ENCODE measurements at regions not wholly inside any gene's neighbourhood (a gene's known extent, or its start where the extent isn't known, plus 50 kb on each side); places are given as distances from the start of the nearest gene placed in this dataset.
"Not testable (repeated sequence)": the region's sequence is repeated elsewhere in the genome, so short reads cannot be mapped to it uniquely, and the experiment has no call there.

DNA sequence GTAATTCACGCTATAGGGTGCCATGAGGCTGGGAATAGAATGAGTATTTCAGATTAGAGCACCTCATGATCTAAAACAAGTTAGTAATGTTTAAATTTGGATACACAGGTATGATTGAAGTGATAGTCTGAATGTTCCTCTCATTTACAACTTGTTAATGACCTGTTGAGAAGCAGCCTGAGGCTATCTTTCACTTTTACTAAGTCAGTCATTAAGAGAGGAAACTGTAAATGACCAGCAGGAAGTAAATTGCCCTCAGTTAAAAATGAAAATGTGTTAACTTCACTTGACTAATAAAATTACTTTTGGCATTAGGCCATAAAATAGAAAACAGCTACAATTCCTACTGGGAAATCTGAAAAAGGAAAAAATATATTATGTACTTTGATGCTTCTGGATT lies 1042.0 kb downstream of the DNAJB9 start:
- TF ChIP-seq, protein P1, sequence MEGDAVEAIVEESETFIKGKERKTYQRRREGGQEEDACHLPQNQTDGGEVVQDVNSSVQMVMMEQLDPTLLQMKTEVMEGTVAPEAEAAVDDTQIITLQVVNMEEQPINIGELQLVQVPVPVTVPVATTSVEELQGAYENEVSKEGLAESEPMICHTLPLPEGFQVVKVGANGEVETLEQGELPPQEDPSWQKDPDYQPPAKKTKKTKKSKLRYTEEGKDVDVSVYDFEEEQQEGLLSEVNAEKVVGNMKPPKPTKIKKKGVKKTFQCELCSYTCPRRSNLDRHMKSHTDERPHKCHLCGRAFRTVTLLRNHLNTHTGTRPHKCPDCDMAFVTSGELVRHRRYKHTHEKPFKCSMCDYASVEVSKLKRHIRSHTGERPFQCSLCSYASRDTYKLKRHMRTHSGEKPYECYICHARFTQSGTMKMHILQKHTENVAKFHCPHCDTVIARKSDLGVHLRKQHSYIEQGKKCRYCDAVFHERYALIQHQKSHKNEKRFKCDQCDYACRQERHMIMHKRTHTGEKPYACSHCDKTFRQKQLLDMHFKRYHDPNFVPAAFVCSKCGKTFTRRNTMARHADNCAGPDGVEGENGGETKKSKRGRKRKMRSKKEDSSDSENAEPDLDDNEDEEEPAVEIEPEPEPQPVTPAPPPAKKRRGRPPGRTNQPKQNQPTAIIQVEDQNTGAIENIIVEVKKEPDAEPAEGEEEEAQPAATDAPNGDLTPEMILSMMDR (IDR thresholded peaks at IDR 0.05; ENCODE audit: insufficient read depth, low read length, poor library complexity, severe bottlenecking), result no peak
- no peaks in the 10 kb centered on the region for H3K36me3 ChIP-seq (ENCODE audit: control insufficient read depth, insufficient read depth, low read length)
- H3K27me3 ChIP-seq (ENCODE audit: control insufficient read depth, insufficient read depth, low read length), result no peaks in the 10 kb centered on the region
- DNase-seq (ENCODE audit: low read depth), result no peak
- no peak overlapping the region for H3K4me3 ChIP-seq (ENCODE audit: low read depth, low read length)

DNA sequence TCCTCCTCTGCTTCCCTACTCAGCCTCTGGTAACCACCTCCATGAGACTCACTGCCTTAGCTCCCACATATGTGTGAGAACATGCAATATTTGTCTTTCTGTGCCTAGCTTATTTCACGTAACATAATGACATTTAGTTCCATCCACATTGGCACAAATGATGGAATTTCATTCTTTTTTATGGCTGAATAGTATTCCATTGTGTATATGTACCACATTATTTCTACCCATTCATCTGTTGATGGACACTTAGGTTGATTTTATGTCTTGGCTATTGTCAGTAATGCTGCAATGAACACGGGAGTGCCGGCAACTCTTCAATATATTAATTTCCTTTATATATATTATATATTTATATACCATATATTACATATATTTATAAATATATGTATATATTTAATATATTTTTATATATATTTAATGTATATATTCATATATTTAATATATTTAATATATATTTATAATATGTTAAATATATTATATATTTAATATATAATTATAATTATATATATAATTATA lies 1046.9 kb downstream of the DNAJB9 start:
- no peak for DNase-seq (ENCODE audit: low read depth)
- H3K4me3 ChIP-seq (ENCODE audit: low read depth, low read length), result no peak overlapping the region
- H3K36me3 ChIP-seq (ENCODE audit: control insufficient read depth, insufficient read depth, low read length), result no peaks in the 10 kb centered on the region
- H3K27me3 ChIP-seq (ENCODE audit: control insufficient read depth, insufficient read depth, low read length), result no peaks in the 10 kb centered on the region
- TF ChIP-seq, protein P1 (IDR thresholded peaks at IDR 0.05; ENCODE audit: insufficient read depth, low read length, poor library complexity, severe bottlenecking), result no peak

DNA sequence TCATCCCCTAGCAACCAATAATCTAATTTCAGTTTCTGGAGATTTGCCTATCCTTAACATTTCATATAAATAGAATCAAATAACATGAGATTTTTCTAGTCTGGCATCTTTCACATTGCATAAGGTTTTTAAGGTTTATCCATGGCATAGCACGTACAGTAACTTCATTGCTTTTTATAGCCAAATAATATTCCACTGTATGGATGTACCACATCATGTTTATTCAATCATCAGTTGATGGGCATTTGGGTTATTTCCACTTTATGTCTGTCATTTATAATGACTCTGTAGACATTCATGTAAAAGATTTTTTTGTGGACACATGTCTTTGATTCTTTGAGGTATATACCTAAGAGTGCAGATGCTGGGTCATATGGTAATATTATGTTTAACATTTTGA lies 1052.6 kb downstream of the DNAJB9 start:
- H3K36me3 ChIP-seq (ENCODE audit: control insufficient read depth, insufficient read depth, low read length), result no peaks in the 10 kb centered on the region
- TF ChIP-seq, protein P1 (IDR thresholded peaks at IDR 0.05; ENCODE audit: insufficient read depth, low read length, poor library complexity, severe bottlenecking), result no peak
- no peaks in the 10 kb centered on the region for H3K27me3 ChIP-seq (ENCODE audit: control insufficient read depth, insufficient read depth, low read length)
- no peak for DNase-seq (ENCODE audit: low read depth)
- H3K4me3 ChIP-seq (ENCODE audit: low read depth, low read length), result no peak overlapping the region

DNA sequence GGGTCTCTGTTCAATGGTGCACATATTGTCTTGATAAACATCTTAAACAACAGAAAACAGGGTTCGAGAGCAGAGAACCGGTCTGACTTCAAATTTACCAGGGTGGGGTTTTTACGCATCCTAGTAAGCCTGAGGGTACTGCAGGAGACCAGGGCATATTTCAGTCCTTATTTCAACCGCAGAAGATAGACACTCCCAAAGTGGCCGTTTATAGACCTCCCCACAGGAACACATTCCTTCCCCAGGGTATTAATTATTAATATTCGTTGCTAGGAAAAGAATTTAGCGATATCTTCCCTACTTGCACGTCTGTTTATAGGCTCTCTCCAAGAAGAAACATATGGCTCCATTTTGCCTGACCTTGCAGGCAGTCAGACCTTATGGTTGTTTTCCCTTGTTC lies 1063.2 kb downstream of the DNAJB9 start:
- not testable (repeated sequence) for H3K27me3 ChIP-seq (ENCODE audit: control insufficient read depth, insufficient read depth, low read length); H3K36me3 ChIP-seq (ENCODE audit: control insufficient read depth, insufficient read depth, low read length); H3K4me3 ChIP-seq (ENCODE audit: low read depth, low read length); DNase-seq (ENCODE audit: low read depth)

DNA sequence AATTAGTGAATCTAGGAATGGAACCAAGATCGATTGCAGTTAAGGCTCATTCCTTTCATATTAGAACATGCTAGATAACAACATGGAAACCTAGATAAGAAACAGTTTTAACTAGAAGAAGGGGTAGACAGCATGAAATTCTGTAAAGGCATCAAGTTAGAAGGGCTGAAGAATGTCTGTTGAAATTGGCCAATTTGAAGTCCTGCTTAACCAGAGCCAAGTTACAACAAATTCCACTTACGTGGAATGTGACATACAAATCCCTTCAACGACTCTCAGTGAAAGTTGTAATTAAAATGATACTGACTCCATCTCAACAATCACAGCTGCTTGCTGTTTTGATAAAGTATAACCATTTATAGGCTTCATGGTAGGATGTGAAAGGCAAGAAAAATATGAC lies 1065.7 kb downstream of the DNAJB9 start:
- no peak overlapping the region for H3K4me3 ChIP-seq (ENCODE audit: low read depth, low read length)
- H3K27me3 ChIP-seq (ENCODE audit: control insufficient read depth, insufficient read depth, low read length), result no peaks in the 10 kb centered on the region
- TF ChIP-seq, protein P1 (IDR thresholded peaks at IDR 0.05; ENCODE audit: insufficient read depth, low read length, poor library complexity, severe bottlenecking), result no peak
- no peak for DNase-seq (ENCODE audit: low read depth)
- no peaks in the 10 kb centered on the region for H3K36me3 ChIP-seq (ENCODE audit: control insufficient read depth, insufficient read depth, low read length)

DNA sequence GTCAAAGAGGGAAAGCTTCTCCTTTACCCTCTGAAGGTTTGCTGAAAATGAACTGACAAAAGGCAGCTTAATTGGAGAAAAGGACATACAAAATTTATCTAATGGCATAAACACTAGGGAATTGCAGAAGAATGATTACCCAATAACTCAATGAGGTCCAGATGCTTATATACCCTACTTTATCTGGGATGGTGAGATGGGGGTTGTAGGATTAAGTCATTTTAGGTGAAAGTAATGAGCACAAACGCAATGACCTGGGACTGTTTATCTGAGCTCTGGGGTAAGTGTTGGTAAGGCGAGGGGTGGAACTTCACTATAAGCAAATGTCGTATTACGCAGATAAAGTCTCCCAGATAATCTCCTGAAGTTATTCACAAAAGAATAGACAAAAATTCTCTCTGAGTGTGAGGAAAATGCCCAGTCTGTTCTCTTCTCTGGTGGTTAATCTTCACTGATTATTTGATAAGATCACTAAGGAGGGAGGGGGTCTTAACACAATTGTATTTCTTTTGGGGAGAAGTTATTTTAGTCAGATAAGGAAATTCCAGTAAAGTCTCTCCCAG lies 1067.8 kb downstream of the DNAJB9 start:
- TF ChIP-seq, protein P1 (IDR thresholded peaks at IDR 0.05; ENCODE audit: insufficient read depth, low read length, poor library complexity, severe bottlenecking), result no peak
- H3K27me3 ChIP-seq (ENCODE audit: control insufficient read depth, insufficient read depth, low read length), result no peaks in the 10 kb centered on the region
- no peak for DNase-seq (ENCODE audit: low read depth)
- no peak overlapping the region for H3K4me3 ChIP-seq (ENCODE audit: low read depth, low read length)
- H3K36me3 ChIP-seq (ENCODE audit: control insufficient read depth, insufficient read depth, low read length), result no peaks in the 10 kb centered on the region
